Right lobe of liver (tissue), 4 donors: ENCODE measurements at regions not wholly inside any gene's neighbourhood (a gene's known extent, or its start where the extent isn't known, plus 50 kb on each side); places are given as distances from the start of the nearest gene placed in this dataset.

ENCODE experiments used
- POLR2A ChIP-seq: fragments of 450-650 bp; IDR thresholded peaks from one replicate; pipeline ENCODE4 v1.6.1; 2017; ENCODE audit warnings: antibody characterized with exemption, mild to moderate bottlenecking
- TF ChIP-seq, protein P1 (sequence below), 4 donors: fragments of 200-600 bp in 3 of 4; fragments of 450-650 bp in 1 of 4; IDR thresholded peaks; one replicate each; pipeline versions ENCODE4 v1.5.1 to v1.8.0; 2016 to 2022; ENCODE audit warnings: antibody characterized with exemption in 4 of 4, mild to moderate bottlenecking in 2 of 4
- donor health status: DM: no; HTN: no; CAD: no.
- donor health status: DM: no; HTN: no; CAD: no.
- donor health status: DM: no; HTN: yes; CAD: no.

- TF ChIP-seq, protein P1, sequence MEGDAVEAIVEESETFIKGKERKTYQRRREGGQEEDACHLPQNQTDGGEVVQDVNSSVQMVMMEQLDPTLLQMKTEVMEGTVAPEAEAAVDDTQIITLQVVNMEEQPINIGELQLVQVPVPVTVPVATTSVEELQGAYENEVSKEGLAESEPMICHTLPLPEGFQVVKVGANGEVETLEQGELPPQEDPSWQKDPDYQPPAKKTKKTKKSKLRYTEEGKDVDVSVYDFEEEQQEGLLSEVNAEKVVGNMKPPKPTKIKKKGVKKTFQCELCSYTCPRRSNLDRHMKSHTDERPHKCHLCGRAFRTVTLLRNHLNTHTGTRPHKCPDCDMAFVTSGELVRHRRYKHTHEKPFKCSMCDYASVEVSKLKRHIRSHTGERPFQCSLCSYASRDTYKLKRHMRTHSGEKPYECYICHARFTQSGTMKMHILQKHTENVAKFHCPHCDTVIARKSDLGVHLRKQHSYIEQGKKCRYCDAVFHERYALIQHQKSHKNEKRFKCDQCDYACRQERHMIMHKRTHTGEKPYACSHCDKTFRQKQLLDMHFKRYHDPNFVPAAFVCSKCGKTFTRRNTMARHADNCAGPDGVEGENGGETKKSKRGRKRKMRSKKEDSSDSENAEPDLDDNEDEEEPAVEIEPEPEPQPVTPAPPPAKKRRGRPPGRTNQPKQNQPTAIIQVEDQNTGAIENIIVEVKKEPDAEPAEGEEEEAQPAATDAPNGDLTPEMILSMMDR (IDR thresholded peaks at IDR 0.05) = no peak
- TF ChIP-seq POLR2A = no peak
Observed at GRCh38 chr18:22839340-22839821, 93.7 kb upstream of the RBBP8 start.
